HG03095 (cell line): ENCODE measurements at regions not wholly inside any gene's neighbourhood (a gene's known extent, or its start where the extent isn't known, plus 50 kb on each side); places are given as distances from the start of the nearest gene placed in this dataset.
"Not testable (repeated sequence)": the region's sequence is repeated elsewhere in the genome, so short reads cannot be mapped to it uniquely, and the experiment has no call there.

Experiments used
- ATAC-seq: cut with Tn5 transposase; IDR thresholded peaks from one replicate; pipeline ENCODE4 v1.9.1; 2021; ENCODE audit warnings: moderate library complexity; ENCODE audit not compliant: unreplicated experiment

DNA sequence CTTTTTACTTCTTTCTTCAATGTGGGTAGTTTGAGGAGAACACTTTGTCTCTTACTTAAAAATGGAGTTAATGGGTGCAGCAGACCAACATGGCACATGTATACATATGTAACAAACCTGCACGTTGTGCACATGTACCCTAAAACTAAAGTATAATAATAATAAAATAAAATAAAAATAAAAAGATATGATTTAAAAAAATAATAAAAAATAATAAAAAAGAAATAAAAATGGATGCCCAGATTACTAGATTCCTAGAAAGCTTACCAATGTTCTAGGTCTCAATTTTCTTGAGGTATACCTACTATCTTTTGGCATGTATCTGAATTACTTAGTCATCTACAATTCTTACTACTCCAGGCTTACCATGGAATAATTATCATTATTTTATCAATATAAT lies 2001.6 kb upstream of the CDH9 start:
- ATAC-seq: no peak

DNA sequence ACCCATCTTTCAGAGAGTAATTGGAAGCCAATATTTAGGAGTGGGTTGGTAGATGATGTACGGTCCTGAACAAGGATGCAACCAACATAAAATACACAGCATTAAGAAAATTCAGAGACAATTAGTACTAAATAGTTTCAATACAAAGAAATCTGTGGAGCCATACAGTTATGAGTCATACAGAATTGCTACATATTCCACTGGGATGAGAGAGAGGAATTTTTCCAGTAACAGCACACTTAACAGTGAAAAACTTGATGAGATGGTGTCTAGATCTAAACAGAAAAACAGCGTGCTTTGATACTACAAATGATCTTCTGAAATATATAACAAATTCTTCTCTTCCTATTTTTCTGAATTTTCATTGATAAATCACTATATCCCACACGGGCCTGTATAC lies 1999.3 kb upstream of the CDH9 start:
- no peak for ATAC-seq

DNA sequence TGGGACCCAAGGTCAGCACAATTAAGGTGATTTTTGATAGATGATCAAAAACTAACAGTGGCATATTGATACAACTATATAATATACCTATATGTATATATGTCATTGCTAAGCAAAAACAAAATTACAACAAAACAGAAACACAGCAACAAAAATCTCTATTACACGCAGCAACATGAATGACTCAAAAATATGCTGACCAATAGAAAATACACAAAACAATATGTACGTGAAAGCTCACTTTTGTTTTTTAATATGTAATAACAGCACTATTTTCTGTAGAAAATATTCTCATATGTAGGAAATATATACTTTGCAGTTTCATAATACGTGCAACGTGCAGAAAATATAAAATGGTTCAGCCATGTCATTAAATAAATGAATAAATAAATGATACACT lies 1985.7 kb upstream of the CDH9 start:
- ATAC-seq: no peak

DNA sequence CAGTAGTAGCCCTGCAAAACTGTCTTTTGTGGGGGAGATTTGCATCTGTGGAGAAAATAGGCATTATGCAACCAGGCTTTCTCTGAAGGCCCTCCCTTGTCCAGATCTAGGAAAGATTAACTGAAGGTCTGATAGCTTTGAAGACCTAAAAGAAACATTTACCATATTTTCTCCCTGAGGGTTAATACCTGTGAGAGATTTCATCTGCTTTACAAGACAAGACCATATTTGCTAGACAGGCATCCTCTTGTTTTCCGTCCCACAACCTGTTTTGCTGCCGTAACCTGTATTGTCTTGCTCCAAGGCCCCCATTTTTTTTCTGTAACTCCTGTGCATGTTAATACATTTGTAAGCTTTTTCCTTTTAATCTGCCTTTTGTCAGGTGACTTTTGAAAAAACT lies 1985.2 kb upstream of the CDH9 start:
- ATAC-seq: no peak

GRCh38 chr5:29017501-29017900 lies 1979.1 kb upstream of the CDH9 start:
- no peak for ATAC-seq

- ATAC-seq: no peak
These were observed 1977.7 kb upstream of the CDH9 start for GRCh38 chr5:29016067-29016466.

DNA sequence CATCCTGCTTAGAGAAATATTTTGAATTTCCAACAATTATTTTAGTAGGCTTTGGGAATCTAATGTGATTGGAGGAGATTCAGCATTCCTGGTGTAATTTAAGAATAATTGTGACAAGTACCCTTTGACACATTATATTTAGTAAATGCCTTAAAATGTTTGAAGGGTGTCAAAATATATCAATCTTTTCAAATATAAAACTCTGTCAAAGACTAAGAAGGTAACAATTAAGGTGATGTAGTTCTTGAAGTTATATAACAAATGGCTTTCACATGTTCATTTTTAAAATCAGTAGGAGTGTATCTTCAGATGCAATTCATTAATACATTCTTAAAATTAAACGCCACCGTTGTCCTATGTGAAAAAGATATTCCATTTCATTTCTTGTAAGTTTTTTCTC lies 1977.1 kb upstream of the CDH9 start:
- ATAC-seq: no peak

DNA sequence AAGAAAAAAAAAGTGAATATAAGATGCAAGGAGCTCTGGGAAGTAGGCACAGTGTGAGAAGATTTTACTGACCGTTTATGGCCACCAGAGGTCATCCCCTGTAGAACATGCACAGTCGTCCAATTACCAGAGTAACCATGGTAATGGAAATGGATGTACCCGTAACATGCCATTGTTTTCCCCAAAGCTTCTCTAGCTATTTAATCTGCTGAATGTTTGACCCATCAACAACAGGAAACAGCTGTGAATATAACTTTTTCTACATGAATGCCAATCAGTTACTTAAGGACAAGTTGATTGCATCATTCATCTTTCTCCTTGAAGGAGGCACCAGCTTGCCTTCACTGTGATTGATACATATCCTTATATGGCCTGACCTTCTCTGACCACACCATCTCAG lies 1967.0 kb upstream of the CDH9 start:
- ATAC-seq: no peak

GRCh38 chr5:29002481-29002880 lies 1964.1 kb upstream of the CDH9 start:
- no peak for ATAC-seq

DNA sequence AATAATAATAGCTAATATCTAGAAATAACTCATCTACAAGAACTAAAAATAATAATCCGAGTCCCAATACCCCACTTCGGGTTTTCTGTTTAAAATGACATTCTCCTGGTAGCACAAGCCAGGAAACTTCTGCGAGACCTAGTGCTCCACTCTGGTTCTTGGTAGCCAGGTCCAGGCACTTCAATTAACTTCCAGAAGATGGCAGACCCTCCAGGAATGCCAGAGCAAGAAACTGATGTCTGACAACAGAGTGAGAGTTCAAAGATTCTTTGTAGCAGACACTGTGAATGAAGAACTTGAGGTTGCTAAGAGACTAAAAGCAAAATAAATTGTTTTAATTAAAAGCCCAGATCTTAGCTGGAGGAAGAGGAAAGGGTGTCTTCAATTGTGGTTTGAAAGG lies 1963.3 kb upstream of the CDH9 start:
- no peak for ATAC-seq

DNA sequence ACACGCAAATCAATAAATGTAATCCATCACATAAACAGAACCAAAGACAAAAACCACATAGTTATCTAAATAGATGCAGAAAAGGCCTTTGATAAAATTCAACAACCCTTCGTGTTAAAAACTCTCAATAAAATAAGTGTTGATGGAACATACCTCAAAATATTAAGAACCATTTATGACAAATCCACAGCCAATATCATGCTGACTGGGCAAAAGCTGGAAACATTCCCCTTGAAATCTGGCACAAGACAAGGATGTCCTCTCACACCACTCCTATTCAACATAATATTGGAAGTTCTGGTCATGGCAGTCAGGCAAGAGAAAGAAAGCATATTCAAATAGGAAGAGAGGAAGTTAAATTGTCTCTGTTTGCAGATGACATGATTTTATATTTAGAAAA lies 1946.3 kb upstream of the CDH9 start:
- ATAC-seq: no peak

DNA sequence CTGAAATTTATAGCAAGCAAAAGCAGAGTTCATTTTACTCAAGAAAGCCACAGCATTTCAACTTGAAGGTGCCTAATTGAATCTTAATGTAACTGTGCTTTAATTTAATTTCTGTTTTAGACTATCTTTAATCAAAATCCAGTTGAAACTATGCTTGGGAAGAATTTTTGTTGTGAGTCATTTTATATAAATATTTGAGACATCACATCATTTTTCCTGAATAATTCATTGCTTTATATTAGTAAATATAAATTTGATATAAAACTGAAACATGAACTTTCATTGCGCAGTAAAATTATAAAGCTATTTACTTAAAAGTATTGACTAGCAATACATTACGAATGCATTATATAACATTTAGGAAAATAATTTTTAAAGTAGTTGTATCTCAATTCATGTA lies 1937.1 kb upstream of the CDH9 start:
- ATAC-seq: no peak

DNA sequence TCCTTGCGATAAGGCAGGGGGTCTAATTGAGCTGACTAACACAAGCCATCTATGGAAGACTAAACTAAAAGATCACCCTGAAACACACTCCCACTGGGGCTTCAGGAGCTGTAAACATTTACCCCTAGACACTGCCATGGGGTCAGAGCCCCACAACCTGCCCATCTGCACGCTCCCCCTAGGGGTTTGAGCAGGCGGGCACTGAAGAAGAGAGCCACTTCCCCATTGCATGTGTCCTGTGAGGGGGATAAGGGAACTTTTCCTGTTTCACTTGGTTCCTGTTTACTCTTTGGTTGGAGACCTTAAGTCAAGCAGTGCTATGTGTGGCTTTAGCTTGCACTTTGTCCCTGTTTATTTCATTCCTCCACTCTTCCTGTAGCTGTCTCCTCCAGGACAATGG lies 1929.5 kb upstream of the CDH9 start:
- ATAC-seq: no peak

GRCh38 chr5:28961816-28962215 lies 1923.4 kb upstream of the CDH9 start:
- no peak for ATAC-seq

- no peak for ATAC-seq
These were observed 1920.2 kb upstream of the CDH9 start for GRCh38 chr5:28958581-28958980.

DNA sequence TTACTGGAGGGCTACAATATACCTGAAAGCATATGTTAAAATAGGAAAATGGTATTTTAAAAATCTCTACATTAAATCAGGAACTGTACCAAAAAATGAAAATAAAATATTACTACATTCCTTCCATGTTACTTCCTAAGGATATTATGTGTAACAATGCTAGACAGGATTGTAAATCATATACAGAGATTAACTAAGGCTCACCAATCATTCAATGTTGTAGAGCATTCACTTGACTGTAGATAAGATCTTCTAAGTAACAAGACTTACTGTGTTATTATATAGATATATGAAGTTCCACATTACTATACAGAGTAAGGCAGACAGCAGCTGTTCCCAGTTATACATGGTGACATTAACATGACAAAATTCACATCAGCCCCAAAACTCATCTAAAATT lies 1919.1 kb upstream of the CDH9 start:
- no peak for ATAC-seq

DNA sequence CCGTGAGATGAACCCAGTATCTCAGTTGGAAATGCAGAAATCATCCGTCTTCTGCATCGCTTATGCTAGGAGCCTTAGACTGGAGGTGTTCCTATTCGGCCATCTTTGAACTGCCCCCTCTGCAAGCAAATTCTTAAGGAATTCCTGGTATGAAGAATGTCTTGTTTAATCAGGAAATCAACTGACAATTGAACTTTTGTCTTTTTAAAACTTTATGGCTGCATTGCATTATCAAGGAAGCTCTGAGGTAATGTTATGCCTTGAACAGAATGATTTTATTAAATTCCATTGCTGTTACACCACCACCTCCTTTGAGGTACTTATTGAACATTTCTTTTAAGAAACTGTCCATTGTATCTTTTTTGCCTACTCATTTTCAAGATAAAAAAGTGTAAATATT lies 1915.7 kb upstream of the CDH9 start:
- ATAC-seq: no peak

DNA sequence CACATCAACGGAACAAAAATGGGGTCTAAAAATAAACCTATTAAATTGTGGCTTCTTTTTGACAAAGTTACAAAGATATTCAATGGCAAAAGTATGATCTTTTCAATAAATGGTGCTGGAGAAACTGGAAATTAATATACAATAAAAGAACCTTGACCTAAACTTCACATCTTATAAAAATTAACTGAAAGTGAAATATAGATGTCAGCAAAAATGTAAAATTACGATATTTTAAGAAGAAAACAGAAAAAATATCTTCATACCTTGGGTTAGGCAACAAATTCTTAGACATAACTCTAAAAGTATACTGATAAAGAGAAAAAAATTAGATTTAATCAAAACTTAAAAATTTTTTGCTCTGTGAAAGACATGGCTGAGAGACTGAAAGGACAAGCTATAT lies 1909.5 kb upstream of the CDH9 start:
- no peak for ATAC-seq

DNA sequence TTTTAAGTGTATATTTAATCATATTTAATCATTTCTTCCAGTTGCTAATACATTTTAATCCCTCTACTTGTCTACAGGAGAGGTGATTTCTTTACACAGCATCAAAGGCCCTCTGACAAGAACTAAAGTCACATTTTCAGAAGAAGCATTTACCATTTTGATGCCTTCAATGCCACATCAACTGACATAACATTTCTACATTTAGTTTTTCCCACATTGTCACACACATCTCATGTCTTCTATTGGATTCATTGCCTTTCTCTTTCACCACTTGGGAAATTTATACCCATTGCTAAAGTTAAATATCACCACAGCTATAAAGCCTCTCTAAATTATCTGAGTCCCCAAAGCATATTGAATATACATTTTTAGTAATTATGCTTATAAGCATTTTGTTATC lies 1907.5 kb upstream of the CDH9 start:
- ATAC-seq: no peak

- not testable (repeated sequence) for ATAC-seq
These were observed 1891.0 kb upstream of the CDH9 start for GRCh38 chr5:28929366-28929765.

- not testable (repeated sequence) for ATAC-seq
These were observed 1890.0 kb upstream of the CDH9 start for GRCh38 chr5:28928327-28928790.

- no peak for ATAC-seq
These were observed 1889.4 kb upstream of the CDH9 start for GRCh38 chr5:28927559-28928326.

DNA sequence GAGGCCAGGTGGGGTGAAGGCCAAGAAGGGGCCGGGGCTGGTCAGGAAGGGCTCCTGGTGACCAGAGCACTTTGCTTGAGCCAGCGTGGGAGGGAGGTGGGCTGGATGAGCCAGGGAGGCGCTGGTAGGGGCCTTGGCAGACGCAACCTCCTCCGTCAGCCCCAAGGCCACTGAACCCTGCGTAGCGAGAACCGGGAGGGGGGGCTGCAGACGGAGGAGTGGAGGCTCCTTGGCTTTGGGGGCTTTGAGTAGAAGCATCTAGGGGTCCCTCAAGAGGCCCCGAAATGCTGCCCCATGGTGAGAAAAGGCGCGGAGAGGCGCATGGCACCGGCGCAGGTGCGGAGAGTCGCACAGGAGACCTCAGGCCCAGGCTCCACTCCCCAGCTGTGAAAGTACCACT lies 1888.0 kb upstream of the CDH9 start:
- ATAC-seq: no peak
